Activated naive CD4-positive, alpha-beta T cell treated with anti-CD3 and anti-CD28 coated beads, Interleukin-2, amount 50 U/mL, for 72 hours (primary cell): ENCODE measurements at regions not wholly inside any gene's neighbourhood (a gene's known extent, or its start where the extent isn't known, plus 50 kb on each side); places are given as distances from the start of the nearest gene placed in this dataset.
"Not testable (repeated sequence)": the region's sequence is repeated elsewhere in the genome, so short reads cannot be mapped to it uniquely, and the experiment has no call there.

Source experiments
- ATAC-seq, 2 donors: fragments of 150-1000 bp; cut with Tn5 transposase; 2 replicates each; pipeline ENCODE4 v1.10.0; 2021; ENCODE audit warnings: mild to moderate bottlenecking in 2 of 2, moderate library complexity in 2 of 2
- DNase-seq, 2 donors: peaks; one replicate each; pipeline ENCODE4 v3.0.0; 2021 to 2022; ENCODE audit warnings: low spot score in 2 of 2
- H3K27ac Mint-ChIP-seq, 2 donors: one replicate each; pipeline ENCODE4 v1.8.0; 2022; ENCODE audit warnings: mild to moderate bottlenecking in 2 of 2, mixed read lengths in 2 of 2
- H3K36me3 Mint-ChIP-seq, 2 donors: one replicate each; pipeline ENCODE4 v1.8.0; 2022; ENCODE audit warnings: mixed read lengths in 2 of 2
- H3K9me3 Mint-ChIP-seq, 2 donors: one replicate each; pipeline ENCODE4 v1.8.0; 2022; ENCODE audit warnings: mixed read lengths in 2 of 2

GRCh38 chr5:44108232-44108631 lies 281.0 kb downstream of the FGF10 start:
- DNase-seq, H3K36me3 Mint-ChIP-seq, ATAC-seq, H3K27ac Mint-ChIP-seq: not testable (repeated sequence)
- peaks cover 25 to 30% of the 10 kb centered on the region in 2 donors for H3K9me3 Mint-ChIP-seq

GRCh38 chr5:44099643-44100042 lies 289.6 kb downstream of the FGF10 start:
- Mint-ChIP-seq H3K27ac (no peak overlapping the region), H3K36me3 (no peaks in the 10 kb centered on the region), H3K9me3 (peaks cover 10 to 15% of the 10 kb centered on the region in 2 donors)
- no peak for DNase-seq
- no peak for ATAC-seq

- no peaks in the 10 kb centered on the region for H3K9me3 Mint-ChIP-seq
- ATAC-seq (no peak), DNase-seq (no peak)
- H3K27ac Mint-ChIP-seq = no peak overlapping the region
- no peaks in the 10 kb centered on the region for H3K36me3 Mint-ChIP-seq
These were observed 299.6 kb downstream of the FGF10 start for GRCh38 chr5:44089424-44090144.

- no peak overlapping the region for H3K27ac Mint-ChIP-seq
- peaks cover 0 to 6% of the 10 kb centered on the region in 2 donors for H3K9me3 Mint-ChIP-seq
- H3K36me3 Mint-ChIP-seq = no peaks in the 10 kb centered on the region
- DNase-seq = no peak
- no peak for ATAC-seq
These were observed 304.1 kb downstream of the FGF10 start for GRCh38 chr5:44085083-44085482.

GRCh38 chr5:44074547-44074946 lies 314.7 kb downstream of the FGF10 start:
- H3K27ac Mint-ChIP-seq, ATAC-seq, DNase-seq, H3K36me3 Mint-ChIP-seq: not testable (repeated sequence)
- peaks cover 5 to 12% of the 10 kb centered on the region in 2 donors for H3K9me3 Mint-ChIP-seq

- ATAC-seq (no peak), DNase-seq (no peak)
- Mint-ChIP-seq H3K9me3 (peaks cover 4 to 15% of the 10 kb centered on the region in 2 donors), H3K27ac (no peak overlapping the region), H3K36me3 (no peaks in the 10 kb centered on the region)
These were observed 337.6 kb downstream of the FGF10 start for GRCh38 chr5:44051591-44051990.

- Mint-ChIP-seq H3K9me3 (peaks cover 14 to 15% of the 10 kb centered on the region in 2 donors), H3K36me3 (no peaks in the 10 kb centered on the region), H3K27ac (no peak overlapping the region)
- ATAC-seq (no peak), DNase-seq (no peak)
These were observed 340.8 kb downstream of the FGF10 start for GRCh38 chr5:44048276-44048984.

GRCh38 chr5:44046619-44047364 lies 342.4 kb downstream of the FGF10 start:
- H3K9me3 Mint-ChIP-seq = peaks cover 14 to 15% of the 10 kb centered on the region in 2 donors
- DNase-seq (no peak), ATAC-seq (no peak)
- no peaks in the 10 kb centered on the region for H3K36me3 Mint-ChIP-seq
- no peak overlapping the region for H3K27ac Mint-ChIP-seq

GRCh38 chr5:44044549-44044948 lies 344.7 kb downstream of the FGF10 start:
- not testable (repeated sequence) for ATAC-seq, H3K36me3 Mint-ChIP-seq, DNase-seq, H3K27ac Mint-ChIP-seq
- H3K9me3 Mint-ChIP-seq = peaks cover 17 to 20% of the 10 kb centered on the region in 2 donors

GRCh38 chr5:44028226-44028625 lies 361.0 kb downstream of the FGF10 start:
- Mint-ChIP-seq H3K36me3 (no peaks in the 10 kb centered on the region), H3K9me3 (peaks cover 0 to 4% of the 10 kb centered on the region in 2 donors), H3K27ac (no peak overlapping the region)
- no peak for DNase-seq
- ATAC-seq = no peak

- no peaks in the 10 kb centered on the region for H3K36me3 Mint-ChIP-seq
- no peak overlapping the region for H3K27ac Mint-ChIP-seq
- DNase-seq = no peak
- peaks cover 4 to 8% of the 10 kb centered on the region in 2 donors for H3K9me3 Mint-ChIP-seq
- ATAC-seq = no peak
These were observed 366.6 kb downstream of the FGF10 start for GRCh38 chr5:44022622-44023021.

- DNase-seq = no peak
- Mint-ChIP-seq H3K36me3 (peaks cover 0 to 6% of the 10 kb centered on the region in 2 donors), H3K9me3 (peaks cover 14 to 34% of the 10 kb centered on the region in 2 donors), H3K27ac (no peak overlapping the region)
- ATAC-seq = no peak
These were observed 377.7 kb downstream of the FGF10 start for GRCh38 chr5:44011518-44011917.

- Mint-ChIP-seq H3K36me3 (no peaks in the 10 kb centered on the region), H3K9me3 (peaks cover 9 to 12% of the 10 kb centered on the region in 2 donors), H3K27ac (no peak overlapping the region)
- ATAC-seq (no peak), DNase-seq (no peak)
These were observed 386.8 kb downstream of the FGF10 start for GRCh38 chr5:44002381-44002901.

GRCh38 chr5:44001675-44002380 lies 387.4 kb downstream of the FGF10 start:
- no peak for ATAC-seq

GRCh38 chr5:44001236-44001635 lies 388.0 kb downstream of the FGF10 start:
- no peaks in the 10 kb centered on the region for H3K36me3 Mint-ChIP-seq
- ATAC-seq = no peak
- H3K27ac Mint-ChIP-seq = no peak overlapping the region
- DNase-seq = no peak
- peaks cover 7 to 9% of the 10 kb centered on the region in 2 donors for H3K9me3 Mint-ChIP-seq

More at GRCh38 chr5:44001675-44002380, 387.4 kb downstream of the FGF10 start:
- no peak overlapping the region for H3K27ac Mint-ChIP-seq
- no peaks in the 10 kb centered on the region for H3K36me3 Mint-ChIP-seq
- DNase-seq = no peak
- H3K9me3 Mint-ChIP-seq = peaks cover 9 to 12% of the 10 kb centered on the region in 2 donors

GRCh38 chr5:43997647-43998272 lies 391.5 kb downstream of the FGF10 start:
- Mint-ChIP-seq H3K9me3 (peaks cover 5 to 9% of the 10 kb centered on the region in 2 donors), H3K27ac (no peak overlapping the region), H3K36me3 (no peaks in the 10 kb centered on the region)
- no peak for DNase-seq
- no peak for ATAC-seq
